ENCODE measurements at regions not wholly inside any gene's neighbourhood (a gene's known extent, or its start where the extent isn't known, plus 50 kb on each side); places are given as distances from the start of the nearest gene placed in this dataset.

DNA sequence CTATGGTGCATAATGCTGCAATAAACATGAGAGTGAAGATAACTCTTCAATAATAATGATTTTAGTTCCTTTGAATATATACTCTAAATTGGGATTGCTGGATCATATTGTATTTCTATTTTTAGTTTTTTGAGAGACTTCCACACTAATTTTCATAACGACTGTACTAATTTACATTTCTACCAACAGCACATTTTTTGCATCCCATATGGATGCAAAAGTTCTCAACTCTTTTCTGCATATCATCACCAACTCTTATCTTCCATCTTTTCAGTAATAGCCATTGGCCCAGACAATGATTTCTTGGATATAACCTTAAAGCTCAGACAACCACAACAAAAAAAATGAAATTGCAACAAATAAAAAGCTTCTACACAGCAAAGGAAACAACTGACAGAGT, 1082.4 kb downstream of the CNTNAP5 start:
- TF ChIP-seq, protein P1, sequence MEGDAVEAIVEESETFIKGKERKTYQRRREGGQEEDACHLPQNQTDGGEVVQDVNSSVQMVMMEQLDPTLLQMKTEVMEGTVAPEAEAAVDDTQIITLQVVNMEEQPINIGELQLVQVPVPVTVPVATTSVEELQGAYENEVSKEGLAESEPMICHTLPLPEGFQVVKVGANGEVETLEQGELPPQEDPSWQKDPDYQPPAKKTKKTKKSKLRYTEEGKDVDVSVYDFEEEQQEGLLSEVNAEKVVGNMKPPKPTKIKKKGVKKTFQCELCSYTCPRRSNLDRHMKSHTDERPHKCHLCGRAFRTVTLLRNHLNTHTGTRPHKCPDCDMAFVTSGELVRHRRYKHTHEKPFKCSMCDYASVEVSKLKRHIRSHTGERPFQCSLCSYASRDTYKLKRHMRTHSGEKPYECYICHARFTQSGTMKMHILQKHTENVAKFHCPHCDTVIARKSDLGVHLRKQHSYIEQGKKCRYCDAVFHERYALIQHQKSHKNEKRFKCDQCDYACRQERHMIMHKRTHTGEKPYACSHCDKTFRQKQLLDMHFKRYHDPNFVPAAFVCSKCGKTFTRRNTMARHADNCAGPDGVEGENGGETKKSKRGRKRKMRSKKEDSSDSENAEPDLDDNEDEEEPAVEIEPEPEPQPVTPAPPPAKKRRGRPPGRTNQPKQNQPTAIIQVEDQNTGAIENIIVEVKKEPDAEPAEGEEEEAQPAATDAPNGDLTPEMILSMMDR (conservative IDR thresholded peaks at IDR 0.05; ENCODE audit: low read depth, low read length), result no peak
- TF ChIP-seq POLR2A (IDR thresholded peaks at IDR 0.05; ENCODE audit: low read depth, low read length), result no peak

All from IMR-90 (cell line).